H1 (cell line): ENCODE measurements at regions not wholly inside any gene's neighbourhood (a gene's known extent, or its start where the extent isn't known, plus 50 kb on each side); places are given as distances from the start of the nearest gene placed in this dataset.

ENCODE experiments used
- ASH2L ChIP-seq: fragments of 200-600, 300-600 bp; sonication (generic); IDR thresholded peaks from one replicate; pipeline ENCODE4 v1.7.1; 2017; ENCODE audit warnings: low read length
- CHD2 ChIP-seq: IDR thresholded peaks from 2 replicates; pipeline ENCODE4 v1.6.1; 2012; ENCODE audit warnings: low read length, improper control_type of control experiment
- CREB1 ChIP-seq: IDR thresholded peaks from 2 replicates; pipeline ENCODE4 v1.6.1; 2012; ENCODE audit warnings: inconsistent platforms
- CTCF ChIP-seq, 3 experiments: IDR thresholded peaks; 1 replicate in 2 of 3; 2 replicates in 1 of 3; pipeline versions ENCODE4 v1.5.1 to v1.6.1; 2011; ENCODE audit warnings: low read length in 3 of 3, mild to moderate bottlenecking in 3 of 3, inconsistent platforms in 2 of 3, low read depth in 1 of 3, moderate library complexity in 1 of 3; ENCODE audit not compliant: insufficient read depth in 1 of 3; ENCODE audit errors: control extremely low read depth in 1 of 3
- EP300 ChIP-seq, 2 experiments: IDR thresholded peaks; 1 replicate in 1 of 2; 2 replicates in 1 of 2; pipeline ENCODE4 v1.6.1; 2011 to 2012; ENCODE audit warnings: low read depth in 2 of 2, low read length in 2 of 2, mild to moderate bottlenecking in 2 of 2, borderline replicate concordance in 1 of 2, inconsistent platforms in 1 of 2, moderate library complexity in 1 of 2
- JUN ChIP-seq: IDR thresholded peaks from 2 replicates; pipeline ENCODE4 v1.6.1; 2011; ENCODE audit warnings: low read depth, mild to moderate bottlenecking, improper control_type of control experiment, low read length
- POLR2A ChIP-seq, 2 experiments: IDR thresholded peaks; 1 replicate in 1 of 2; 2 replicates in 1 of 2; pipeline ENCODE4 v1.6.1; 2011; ENCODE audit warnings: low read depth in 2 of 2, low read length in 2 of 2, mild to moderate bottlenecking in 2 of 2; ENCODE audit errors: control extremely low read depth in 1 of 2
- POLR2AphosphoS5 ChIP-seq: IDR thresholded peaks from 2 replicates; pipeline ENCODE4 v1.6.1; 2011; ENCODE audit warnings: low read depth, low read length
- TBP ChIP-seq: IDR thresholded peaks from 2 replicates; pipeline ENCODE4 v1.6.1; 2011; ENCODE audit warnings: low read depth, low read length, improper control_type of control experiment

- no peak for TF ChIP-seq CTCF (IDR thresholded peaks at IDR 0.05; ENCODE audit: control extremely low read depth in 1 of 3, insufficient read depth in 1 of 3, low read depth in 1 of 3, low read length in 3 of 3)
- no peak for TF ChIP-seq TBP
- no peak for TF ChIP-seq JUN
- no peak for TF ChIP-seq ASH2L
- no peak for TF ChIP-seq POLR2A (IDR thresholded peaks at IDR 0.05; ENCODE audit: control extremely low read depth in 1 of 2, low read depth in 2 of 2, low read length in 2 of 2)
- no peak for TF ChIP-seq EP300 (IDR thresholded peaks at IDR 0.05; ENCODE audit: borderline replicate concordance in 1 of 2, low read depth in 2 of 2, low read length in 2 of 2)
- no peak for TF ChIP-seq CREB1
- TF ChIP-seq CHD2: no peak
- no peak for TF ChIP-seq POLR2AphosphoS5
These were observed 372.0 kb downstream of the RPS6KC1 start for GRCh38 chr1:213423041-213423440.
